ENCODE measurements at regions not wholly inside any gene's neighbourhood (a gene's known extent, or its start where the extent isn't known, plus 50 kb on each side); places are given as distances from the start of the nearest gene placed in this dataset.
"Not testable (repeated sequence)": the region's sequence is repeated elsewhere in the genome, so short reads cannot be mapped to it uniquely, and the experiment has no call there.

GRCh38 chr15:87653646-87654045, 602.9 kb downstream of the NTRK3 start:
- Histone ChIP-seq H3K4me1 (no peaks in the 10 kb centered on the region), H3K4me3 (no peak overlapping the region), H3K36me3 (ENCODE audit: insufficient read depth in 1 of 2, low read depth in 1 of 2) (no peaks in the 10 kb centered on the region), H3K27ac (no peak overlapping the region), H3K9me3 (no peaks in the 10 kb centered on the region), H3K27me3 (ENCODE audit: insufficient read depth in 3 of 3, low read length in 2 of 3) (peaks cover 0 to 3% (median 0%) of the 10 kb centered on the region in 3 donors)
- TF ChIP-seq CTCF (IDR thresholded peaks at IDR 0.05), result no peak
- WGBS, 3 donors, result 82 to 94% (median 85%) methylated on average over 1 of the region's 1 CpG
- ATAC-seq (no peak), DNase-seq (no peak)
- intact Hi-C loops (cut with DNase I), result no loop called here

GRCh38 chr15:87649175-87649574, 607.4 kb downstream of the NTRK3 start:
- intact Hi-C loops (cut with DNase I), result no loop called here
- WGBS, 3 donors, result 89 to 93% (median 91%) methylated on average over 4 of the region's 4 CpGs
- Histone ChIP-seq H3K36me3 (ENCODE audit: insufficient read depth in 1 of 2, low read depth in 1 of 2) (no peaks in the 10 kb centered on the region), H3K4me3 (no peak overlapping the region), H3K4me1 (no peaks in the 10 kb centered on the region), H3K27ac (no peak overlapping the region), H3K9me3 (no peaks in the 10 kb centered on the region), H3K27me3 (ENCODE audit: insufficient read depth in 3 of 3, low read length in 2 of 3) (peaks cover 0 to 3% (median 0%) of the 10 kb centered on the region in 3 donors)
- no peak for TF ChIP-seq CTCF (IDR thresholded peaks at IDR 0.05)
- DNase-seq (no peak), ATAC-seq (no peak)

- no peaks in the 10 kb centered on the region for H3K36me3 ChIP-seq (ENCODE audit: insufficient read depth in 1 of 2, low read depth in 1 of 2)
- no peak for TF ChIP-seq CTCF (IDR thresholded peaks at IDR 0.05)
- 30 to 62% (median 53%) methylated on average over 5 of the region's 5 CpGs for WGBS, 3 donors
- H3K4me1 ChIP-seq, result no peaks in the 10 kb centered on the region
- no peak overlapping the region for H3K27ac ChIP-seq
- peaks cover 0 to 3% (median 0%) of the 10 kb centered on the region in 3 donors for H3K27me3 ChIP-seq (ENCODE audit: insufficient read depth in 3 of 3, low read length in 2 of 3)
- ATAC-seq (no peak), DNase-seq (no peak)
- intact Hi-C loops (cut with DNase I), result no loop called here
- H3K4me3 ChIP-seq, result no peak overlapping the region
- no peaks in the 10 kb centered on the region for H3K9me3 ChIP-seq
Observed at GRCh38 chr15:87648278-87648677, 608.3 kb downstream of the NTRK3 start.

- intact Hi-C loops (cut with DNase I), result no loop called here
- WGBS, 3 donors, result 63 to 83% (median 64%) methylated on average over 5 of the region's 5 CpGs
- Histone ChIP-seq H3K9me3 (no peaks in the 10 kb centered on the region), H3K36me3 (ENCODE audit: insufficient read depth in 1 of 2, low read depth in 1 of 2) (no peaks in the 10 kb centered on the region), H3K4me3 (no peak overlapping the region), H3K4me1 (no peaks in the 10 kb centered on the region), H3K27me3 (ENCODE audit: insufficient read depth in 3 of 3, low read length in 2 of 3) (peaks cover 0 to 3% (median 0%) of the 10 kb centered on the region in 3 donors), H3K27ac (no peak overlapping the region)
- TF ChIP-seq CTCF (IDR thresholded peaks at IDR 0.05), result no peak
- ATAC-seq (peak in 1 of 4 donors; percentile 27), DNase-seq (no peak)
Observed at GRCh38 chr15:87645723-87646122, 610.8 kb downstream of the NTRK3 start.

GRCh38 chr15:87642997-87643396, 613.5 kb downstream of the NTRK3 start:
- H3K4me1 ChIP-seq; ATAC-seq; H3K27ac ChIP-seq; intact Hi-C loops (cut with DNase I); H3K4me3 ChIP-seq; H3K36me3 ChIP-seq (ENCODE audit: insufficient read depth in 1 of 2, low read depth in 1 of 2); H3K9me3 ChIP-seq; H3K27me3 ChIP-seq (ENCODE audit: insufficient read depth in 3 of 3, low read length in 2 of 3); DNase-seq: not testable (repeated sequence)
- 69 to 73% (median 73%) methylated on average over 3 of the region's 3 CpGs for WGBS, 3 donors

Data from psoas muscle (tissue), 7 donors.